Skeletal muscle tissue (tissue), 3 donors: ENCODE measurements at regions not wholly inside any gene's neighbourhood (a gene's known extent, or its start where the extent isn't known, plus 50 kb on each side); places are given as distances from the start of the nearest gene placed in this dataset.
A peak's percentile ranks its signal among the peaks of the same experiment; 100 is the strongest.

Source experiments
- H3K27ac ChIP-seq: one replicate; pipeline ENCODE4 v1.7.0; 2013; ENCODE audit warnings: mild to moderate bottlenecking, low read depth, low read length, inconsistent platforms
- H3K27me3 ChIP-seq, 3 donors: one replicate each; pipeline ENCODE4 v1.7.0; 2013; ENCODE audit warnings: low read length in 3 of 3; ENCODE audit not compliant: control insufficient read depth in 3 of 3, insufficient read depth in 3 of 3
- H3K36me3 ChIP-seq, 3 donors: one replicate each; pipeline ENCODE4 v1.7.0; 2013; ENCODE audit warnings: low read length in 3 of 3; ENCODE audit not compliant: control insufficient read depth in 3 of 3, insufficient read depth in 3 of 3
- H3K4me1 ChIP-seq, 3 donors: one replicate each; pipeline ENCODE4 v1.7.0; 2013; ENCODE audit warnings: low read length in 3 of 3, mild to moderate bottlenecking in 3 of 3; ENCODE audit not compliant: control insufficient read depth in 3 of 3, insufficient read depth in 3 of 3
- H3K4me3 ChIP-seq, 3 donors: one replicate each; pipeline ENCODE4 v1.7.0; 2013; ENCODE audit warnings: low read length in 3 of 3
- H3K9ac ChIP-seq, 3 donors: one replicate each; pipeline ENCODE4 v1.7.0; 2013; ENCODE audit warnings: low read length in 3 of 3, mild to moderate bottlenecking in 3 of 3, moderate library complexity in 2 of 3, low read depth in 1 of 3
- H3K9me3 ChIP-seq, 3 donors: one replicate each; pipeline ENCODE4 v1.7.0; 2013; ENCODE audit warnings: low read length in 3 of 3; ENCODE audit not compliant: control insufficient read depth in 3 of 3
- donor health status: Osteomylitis.

DNA sequence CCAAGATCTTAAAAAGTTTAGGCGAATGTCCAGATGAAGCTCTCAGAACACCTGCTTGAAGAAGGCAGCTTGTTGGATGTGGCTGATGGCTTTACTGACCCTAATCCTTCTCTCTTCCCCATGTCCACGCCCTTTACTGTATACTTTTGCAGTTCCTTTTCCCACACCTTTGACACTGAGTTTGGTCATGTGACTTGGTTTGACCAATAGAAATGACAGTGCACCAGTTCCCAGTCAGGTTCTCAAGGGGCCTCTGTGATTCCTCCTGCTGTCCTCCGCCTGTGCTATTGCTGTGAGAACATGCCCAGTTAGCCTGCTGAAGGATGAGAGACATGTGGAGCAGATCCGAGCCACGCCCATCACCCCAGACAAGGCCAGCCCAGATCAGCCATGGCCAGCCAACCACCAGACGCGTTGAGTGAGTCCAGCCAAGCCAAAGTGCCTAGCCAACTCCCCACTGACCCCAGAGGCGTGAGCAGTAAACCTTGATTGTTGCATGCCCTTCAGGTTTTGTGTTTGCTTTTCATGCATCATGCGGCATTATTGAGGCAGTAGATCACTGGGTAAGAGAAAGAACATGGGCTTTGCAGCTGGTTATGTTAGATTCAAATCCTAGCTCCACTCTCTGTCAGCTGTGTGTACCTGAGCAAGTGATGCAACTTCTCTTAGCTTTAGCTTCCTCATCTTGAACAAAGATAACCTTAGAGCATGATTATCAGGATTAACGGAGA, 258.0 kb upstream of the SIX2 start:
- Histone ChIP-seq H3K4me3 (no peak overlapping the region), H3K4me1 (peaks cover 0 to 7% (median 3%) of the 10 kb centered on the region in 3 donors), H3K27me3 (peaks cover 0 to 4% (median 0%) of the 10 kb centered on the region in 3 donors), H3K27ac (no peak overlapping the region), H3K9ac (no peak overlapping the region), H3K9me3 (no peaks in the 10 kb centered on the region), H3K36me3 (no peaks in the 10 kb centered on the region)

DNA sequence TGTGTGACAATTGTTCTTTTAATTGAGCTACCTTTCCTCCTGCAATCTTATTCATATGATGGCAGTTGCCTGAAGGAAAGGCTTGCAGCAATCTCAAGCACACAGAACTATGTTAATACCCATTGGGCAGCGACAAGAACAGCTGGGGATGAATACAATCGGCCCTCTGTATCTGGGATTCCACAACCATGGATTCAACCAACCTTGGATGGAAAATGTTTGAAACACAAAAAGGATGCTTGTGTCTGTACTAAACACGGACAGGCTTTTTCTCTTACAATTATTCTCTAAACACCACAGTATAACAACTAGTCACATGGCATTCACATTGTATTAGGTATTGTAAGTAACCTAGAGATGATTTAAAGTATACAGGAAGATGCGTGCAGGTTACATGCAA, 256.1 kb upstream of the SIX2 start:
- no peaks in the 10 kb centered on the region for H3K9me3 ChIP-seq
- H3K27ac ChIP-seq, result no peak overlapping the region
- H3K36me3 ChIP-seq, result no peaks in the 10 kb centered on the region
- no peak overlapping the region for H3K4me3 ChIP-seq
- H3K27me3 ChIP-seq, result peaks cover 0 to 8% (median 0%) of the 10 kb centered on the region in 3 donors
- H3K4me1 ChIP-seq, result peaks cover 2 to 7% (median 3%) of the 10 kb centered on the region in 3 donors
- H3K9ac ChIP-seq, result no peak overlapping the region

DNA sequence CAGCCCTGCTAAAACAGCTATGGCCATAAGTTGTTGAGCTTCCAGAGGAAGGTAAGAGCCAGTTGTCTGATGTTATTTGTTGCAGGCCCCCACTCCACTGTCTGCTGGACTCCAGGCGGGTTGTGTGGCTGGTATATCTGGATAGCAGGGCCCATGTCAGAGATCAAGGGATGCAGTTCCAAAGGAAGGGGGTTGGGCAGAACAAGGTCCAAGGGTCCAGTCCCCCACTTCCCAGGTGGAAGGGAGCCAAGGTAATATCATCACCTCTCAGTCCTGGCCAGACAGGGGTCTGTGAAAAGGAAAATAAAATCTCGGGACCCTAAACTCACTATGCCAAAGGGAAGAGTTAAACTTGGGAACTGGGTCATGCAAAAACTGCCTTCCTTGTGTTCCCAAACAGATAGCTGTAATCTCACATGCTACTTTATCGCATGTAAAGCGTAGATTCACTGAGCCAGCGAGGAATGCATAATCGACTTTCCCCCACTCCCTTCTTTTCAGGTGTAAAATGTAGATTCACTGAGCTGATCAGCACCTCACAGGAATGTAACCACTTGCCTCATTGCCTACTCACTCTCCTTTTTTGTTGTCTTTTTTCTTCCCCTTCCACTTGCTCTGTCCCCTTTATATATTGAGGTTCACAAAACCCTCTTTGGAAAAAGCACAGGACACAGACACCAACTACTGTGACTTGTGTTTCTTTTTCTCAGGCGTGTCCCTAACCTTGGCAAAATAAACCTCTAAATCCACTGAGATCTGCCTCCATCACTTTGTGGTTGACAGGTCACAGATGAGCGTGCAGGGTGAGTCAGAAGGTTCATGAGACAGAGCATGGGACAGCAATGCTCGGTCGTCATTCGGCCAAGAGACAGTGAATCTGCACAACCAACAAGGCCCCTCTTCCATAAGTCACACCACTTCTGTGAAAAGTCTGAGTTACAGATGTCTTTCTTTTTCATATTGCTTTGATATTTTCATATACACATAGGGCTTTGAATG, 255.3 kb upstream of the SIX2 start:
- Histone ChIP-seq H3K27ac (no peak overlapping the region), H3K27me3 (peaks cover 0 to 8% (median 0%) of the 10 kb centered on the region in 3 donors), H3K9ac (no peak overlapping the region), H3K4me1 (peaks cover 4 to 12% (median 9%) of the 10 kb centered on the region in 3 donors), H3K36me3 (no peaks in the 10 kb centered on the region), H3K9me3 (no peaks in the 10 kb centered on the region), H3K4me3 (no peak overlapping the region)

DNA sequence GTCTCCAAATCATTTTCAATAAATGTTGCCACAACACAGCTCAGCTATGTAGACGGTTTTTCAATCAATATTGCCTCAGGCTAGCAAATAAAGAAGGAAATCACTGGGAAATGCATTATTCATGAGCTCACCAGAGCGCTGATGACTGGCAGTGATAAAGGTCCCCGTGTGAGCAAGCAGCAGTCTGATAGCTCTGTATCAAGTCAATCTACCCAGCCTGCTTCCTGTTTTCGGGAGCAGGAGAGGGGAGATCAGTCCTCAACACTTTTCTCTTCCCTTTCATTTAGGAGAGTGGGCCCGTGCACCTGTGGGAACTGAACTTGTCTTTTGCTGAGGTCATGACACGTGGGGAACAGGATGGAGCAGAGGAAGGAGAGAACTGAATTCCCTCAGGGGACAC, 253.9 kb upstream of the SIX2 start:
- Histone ChIP-seq H3K27ac (no peak overlapping the region), H3K27me3 (peaks cover 0 to 5% (median 0%) of the 10 kb centered on the region in 3 donors), H3K4me1 (peaks cover 14 to 22% (median 21%) of the 10 kb centered on the region in 3 donors), H3K36me3 (no peaks in the 10 kb centered on the region), H3K9ac (no peak overlapping the region), H3K9me3 (no peaks in the 10 kb centered on the region), H3K4me3 (no peak overlapping the region)

DNA sequence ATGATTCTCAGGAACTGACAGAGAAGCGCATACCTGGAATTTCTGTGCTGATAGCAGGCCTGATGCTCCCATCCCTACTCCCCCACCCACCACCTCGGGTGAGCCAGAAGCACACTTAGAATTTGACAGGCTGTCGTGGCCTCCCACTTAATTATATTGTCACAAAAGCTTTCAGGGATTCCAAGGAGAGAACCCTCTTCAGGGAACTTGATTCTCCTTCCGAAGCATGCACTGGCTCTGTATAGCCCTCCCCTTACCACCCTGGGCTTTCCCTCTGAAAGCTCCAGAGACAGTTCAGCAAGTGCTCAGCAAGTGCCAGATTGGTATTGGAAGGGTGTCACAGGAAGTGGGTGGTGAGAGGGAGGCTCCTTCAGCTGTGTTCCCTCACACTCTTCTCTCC, 252.5 kb upstream of the SIX2 start:
- no peak overlapping the region for H3K4me3 ChIP-seq
- peaks cover 22 to 30% (median 28%) of the 10 kb centered on the region in 3 donors for H3K4me1 ChIP-seq
- H3K9me3 ChIP-seq, result no peaks in the 10 kb centered on the region
- H3K9ac ChIP-seq, result no peak overlapping the region
- H3K27ac ChIP-seq, result no peak overlapping the region
- H3K36me3 ChIP-seq, result no peaks in the 10 kb centered on the region
- H3K27me3 ChIP-seq, result peaks cover 0 to 5% (median 0%) of the 10 kb centered on the region in 3 donors

DNA sequence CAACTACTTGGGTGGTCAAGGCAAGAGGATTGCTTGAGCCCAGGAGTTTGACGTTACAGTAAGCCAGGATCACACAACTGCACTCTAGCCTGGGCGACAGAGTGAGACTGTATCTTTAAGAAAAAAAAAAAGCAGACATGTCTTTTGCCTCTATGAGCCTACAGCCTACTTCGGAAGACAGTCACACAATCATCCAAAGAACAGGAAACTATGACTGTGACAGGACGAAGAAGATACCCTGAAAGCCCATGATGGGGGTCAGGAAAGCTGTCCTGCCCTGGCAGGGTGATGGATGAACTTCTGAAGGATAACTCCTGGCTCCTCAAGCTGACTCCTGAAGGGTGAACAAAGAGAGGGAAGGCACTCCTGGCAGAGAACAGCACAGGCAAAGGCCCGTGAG, 251.7 kb upstream of the SIX2 start:
- no peak overlapping the region for H3K4me3 ChIP-seq
- no peak overlapping the region for H3K27ac ChIP-seq
- H3K9me3 ChIP-seq, result no peaks in the 10 kb centered on the region
- peaks cover 0 to 5% (median 0%) of the 10 kb centered on the region in 3 donors for H3K27me3 ChIP-seq
- H3K4me1 ChIP-seq, result peaks cover 27 to 38% (median 30%) of the 10 kb centered on the region in 3 donors
- no peak overlapping the region for H3K9ac ChIP-seq
- no peaks in the 10 kb centered on the region for H3K36me3 ChIP-seq

DNA sequence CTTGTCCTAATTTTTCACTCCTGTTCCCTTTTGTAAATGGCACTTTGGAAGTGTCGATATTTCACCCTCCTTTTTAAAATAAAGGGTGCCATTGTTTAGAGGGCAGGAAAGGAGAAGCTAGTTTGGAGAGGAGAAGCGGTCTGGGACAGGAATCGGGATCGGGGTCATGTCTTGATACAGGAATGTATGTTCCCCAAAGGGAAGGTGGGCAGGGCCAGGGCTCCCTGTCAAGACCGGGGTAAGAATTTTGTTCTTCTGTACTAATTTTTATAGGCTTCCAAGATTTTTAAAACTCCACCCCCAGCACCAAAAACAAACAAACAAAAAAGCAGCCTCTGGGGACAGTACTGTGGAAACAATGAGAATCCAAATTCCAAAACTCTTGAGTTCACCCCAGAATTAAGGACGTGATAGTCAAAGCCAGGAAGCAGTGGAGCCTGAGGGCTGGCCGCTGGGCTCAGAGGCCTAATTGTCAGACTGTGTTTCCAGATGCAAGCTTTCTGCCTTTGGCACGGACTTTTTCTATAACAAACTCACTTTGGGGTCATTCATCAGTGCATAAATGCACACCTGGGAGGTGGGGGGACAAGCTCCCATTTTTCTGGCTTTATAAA, 250.4 kb upstream of the SIX2 start:
- Histone ChIP-seq H3K27ac (peak overlapping the region; percentile 11), H3K9ac (no peak overlapping the region), H3K27me3 (peaks cover 0 to 5% (median 0%) of the 10 kb centered on the region in 3 donors), H3K36me3 (no peaks in the 10 kb centered on the region), H3K9me3 (no peaks in the 10 kb centered on the region), H3K4me1 (peaks cover 27 to 38% (median 31%) of the 10 kb centered on the region in 3 donors), H3K4me3 (no peak overlapping the region)

DNA sequence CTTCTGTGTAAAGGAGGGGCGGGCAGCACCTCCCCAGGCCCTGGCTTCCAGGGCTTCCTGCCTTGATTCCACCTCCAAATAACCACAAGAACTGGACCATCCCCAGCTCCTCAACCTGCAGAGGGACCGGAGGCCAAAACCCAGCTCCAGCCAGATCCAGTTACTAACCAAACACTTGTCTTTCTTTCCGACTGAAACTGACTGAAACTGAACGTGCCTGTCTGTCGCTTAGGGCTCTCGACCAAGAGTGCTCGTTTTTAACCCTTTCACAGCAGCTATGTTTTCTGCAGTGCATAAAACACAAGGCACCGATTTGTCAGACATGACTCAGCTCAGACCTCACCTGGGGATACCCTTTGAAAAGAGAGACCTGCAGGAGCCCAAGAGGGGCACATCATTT, 249.9 kb upstream of the SIX2 start:
- H3K4me1 ChIP-seq, result peaks cover 27 to 38% (median 31%) of the 10 kb centered on the region in 3 donors
- H3K27ac ChIP-seq, result peak overlapping the region; percentile 11
- no peaks in the 10 kb centered on the region for H3K9me3 ChIP-seq
- no peaks in the 10 kb centered on the region for H3K36me3 ChIP-seq
- peaks cover 0 to 5% (median 0%) of the 10 kb centered on the region in 3 donors for H3K27me3 ChIP-seq
- peak overlapping the region in 2 of 3 donors; percentile 28 to 37 for H3K9ac ChIP-seq
- H3K4me3 ChIP-seq, result peak overlapping the region in 1 of 3 donors; percentile 29

DNA sequence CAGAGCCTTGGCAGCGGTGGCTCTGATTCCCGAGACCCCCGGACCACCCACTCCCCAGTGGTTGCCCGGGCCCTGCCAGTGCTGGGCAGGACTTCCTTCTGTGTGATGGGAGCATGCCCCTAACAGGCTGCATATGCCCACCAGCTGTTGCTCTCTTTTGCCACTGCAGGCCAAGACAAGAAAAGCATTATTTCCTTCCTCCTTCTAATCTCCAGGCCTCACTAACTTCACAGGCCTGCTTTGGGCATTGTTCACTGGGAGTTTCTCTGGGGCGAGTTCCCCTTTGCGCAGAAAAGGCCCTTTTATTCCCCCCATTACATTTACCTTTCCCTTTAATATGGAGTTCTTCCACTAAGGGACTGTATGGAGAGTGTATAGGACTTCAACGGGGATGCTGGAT, 249.1 kb upstream of the SIX2 start:
- no peak overlapping the region for H3K27ac ChIP-seq

More for the DNA sequence above, 249.1 kb upstream of the SIX2 start:
- Histone ChIP-seq H3K4me3 (no peak overlapping the region), H3K9ac (no peak overlapping the region), H3K27me3 (peaks cover 0 to 5% (median 0%) of the 10 kb centered on the region in 3 donors), H3K4me1 (peaks cover 27 to 38% (median 31%) of the 10 kb centered on the region in 3 donors), H3K36me3 (no peaks in the 10 kb centered on the region), H3K9me3 (no peaks in the 10 kb centered on the region)
